Heart right ventricle (tissue), 16 donors: ENCODE measurements at regions not wholly inside any gene's neighbourhood (a gene's known extent, or its start where the extent isn't known, plus 50 kb on each side); places are given as distances from the start of the nearest gene placed in this dataset.

ENCODE experiments used
- ATAC-seq, 8 donors: fragments of 200-7000 bp; cut with Tn5 transposase; one replicate each; pipeline ENCODE4 v1.9.1; 2020; ENCODE audit warnings: mild to moderate bottlenecking in 8 of 8, moderate library complexity in 8 of 8, moderate number of reproducible peaks in 1 of 8
- DNase-seq, 2 donors: peaks; one replicate each; pipeline ENCODE4 v3.0.0-alpha.2; 2020
- H3K27ac ChIP-seq, 10 donors: fragments of 200-600 bp; sonication (generic) in 2 of 10; one replicate each; pipeline versions ENCODE4 v1.5.0 to v1.8.0; 2020 to 2022; ENCODE audit warnings: mild to moderate bottlenecking in 3 of 10
- H3K27me3 ChIP-seq, 7 donors: fragments of 200-600 bp; one replicate each; pipeline ENCODE4 v1.8.0; 2021 to 2022; ENCODE audit warnings: mild to moderate bottlenecking in 2 of 7
- H3K36me3 ChIP-seq, 9 donors: fragments of 200-600 bp; sonication (generic) in 1 of 9; one replicate each; pipeline versions ENCODE4 v1.5.0 to v1.8.0; 2020 to 2022; ENCODE audit warnings: mild to moderate bottlenecking in 2 of 9
- H3K4me1 ChIP-seq, 9 donors: fragments of 200-600 bp; sonication (generic) in 1 of 9; one replicate each; pipeline versions ENCODE4 v1.5.0 to v1.8.0; 2020 to 2022; ENCODE audit warnings: mild to moderate bottlenecking in 4 of 9
- H3K4me3 ChIP-seq, 10 donors: fragments of 200-600 bp; sonication (generic) in 2 of 10; one replicate each; pipeline versions ENCODE4 v1.5.0 to v1.8.0; 2020 to 2022; ENCODE audit warnings: mild to moderate bottlenecking in 7 of 10, moderate library complexity in 2 of 10
- H3K9me3 ChIP-seq, 11 donors: fragments of 200-600 bp in 10 of 11; sonication (generic) in 2 of 11; one replicate each; pipeline versions ENCODE4 v1.5.0 to v1.8.0; 2013 to 2022; ENCODE audit warnings: mild to moderate bottlenecking in 2 of 11, control low read depth in 1 of 11, moderate library complexity in 1 of 11
- CTCF ChIP-seq, 9 donors: fragments of 200-600 bp; sonication (generic) in 2 of 9; IDR thresholded peaks; one replicate each; pipeline versions ENCODE4 v1.5.0 to v1.8.0; 2021 to 2022; ENCODE audit warnings: antibody characterized with exemption in 9 of 9, mild to moderate bottlenecking in 5 of 9, moderate library complexity in 1 of 9
- WGBS, 2 donors: extraction: QIAGEN DNeasy Blood & Tissue Kit; methylation state at CpG; one replicate each; pipeline ENCODE4 v1.1.7; 2013; ENCODE audit warnings: inconsistent platforms in 1 of 2; 5-methylcytosine and 5-hydroxymethylcytosine counted together
- intact Hi-C, 10 donors: fragments of 100-400 bp; cut with DNase I; formaldehyde crosslinking; loops; one replicate each; pipeline versions ENCODE4 v1.11.1 to v1.14.2; 2022
- donor health status: Arrhythmogenic right ventricular cardiomyopathy.
- donor health status: ischemic (EF 13 %, LVEDD 7.1; RV severe dilation, severe dysfunction).
- donor health status: healthy with polysubstance abuse.
- donor health status: DM: no; HTN: yes; CAD: no.
- donor health status: DM: no; HTN: no; CAD: no.
- donor health status: ischemic (EF 25% LVEDD 6.9; RV normal size, moderate dysfunction).
- donor health status: ischemic (EF 25% LVEDD 5.7; RV mildly dilated, moderate dysfunction).
- donor health status: healthy.
- donor health status: DM: yes; HTN: yes; CAD: no.
- donor health status: Ischemic cardiomyopathy.
- donor health status: ischemic (EF 35%, LVEDD 5.7; RV mildly dilated, moderate dysfunction).
- donor health status: nonischemic (EF 11% LVEDD 7.7; RV severe dilation, severe dysfunction).
- donor health status: DM: yes; HTN: yes; CAD: no.
- donor health status: PGD.
- donor health status: ischemic (EF 29% LVEDD 5.4; RV normal size, mild dysfunction).
- donor health status: nonischemic (EF 23%, LVEDD 6.1; RV moderate dilation, normal function).

- no peak for DNase-seq
- WGBS, 2 donors = 79 to 84% methylated on average over 1 of the region's 1 CpG
- Histone ChIP-seq H3K27ac (no peak overlapping the region), H3K36me3 (no peaks in the 10 kb centered on the region), H3K4me1 (peaks cover 0 to 5% (median 0%) of the 10 kb centered on the region in 9 donors), H3K27me3 (no peaks in the 10 kb centered on the region), H3K9me3 (peaks cover 0 to 22% (median 0%) of the 10 kb centered on the region in 11 donors), H3K4me3 (no peak overlapping the region)
- intact Hi-C loops = no loop called here
- TF ChIP-seq CTCF (IDR thresholded peaks at IDR 0.05) = no peak
- ATAC-seq = no peak
Observed at GRCh38 chr18:75958683-75959082, 531.2 kb upstream of the SMIM21 start.

- intact Hi-C loops = no loop called here
- Histone ChIP-seq H3K4me1 (no peaks in the 10 kb centered on the region), H3K9me3 (peaks cover 0 to 36% (median 12%) of the 10 kb centered on the region in 11 donors), H3K27ac (no peak overlapping the region), H3K36me3 (no peaks in the 10 kb centered on the region), H3K27me3 (no peaks in the 10 kb centered on the region), H3K4me3 (no peak overlapping the region)
- no peak for TF ChIP-seq CTCF (IDR thresholded peaks at IDR 0.05)
- WGBS, 2 donors = 75 to 82% methylated on average over 5 of the region's 5 CpGs
- DNase-seq = no peak
- no peak for ATAC-seq
Observed at GRCh38 chr18:75945265-75945933, 517.9 kb upstream of the SMIM21 start.

GRCh38 chr18:75937306-75937705, 509.8 kb upstream of the SMIM21 start:
- Histone ChIP-seq H3K9me3 (peaks cover 0 to 12% (median 0%) of the 10 kb centered on the region in 11 donors), H3K27ac (no peak overlapping the region), H3K4me3 (no peak overlapping the region), H3K4me1 (no peaks in the 10 kb centered on the region), H3K36me3 (no peaks in the 10 kb centered on the region), H3K27me3 (no peaks in the 10 kb centered on the region)
- intact Hi-C loops = no loop called here
- WGBS, 2 donors = 24 to 26% methylated on average over 2 of the region's 2 CpGs
- no peak for TF ChIP-seq CTCF (IDR thresholded peaks at IDR 0.05)
- ATAC-seq = no peak
- no peak for DNase-seq

GRCh38 chr18:75936862-75937261, 509.4 kb upstream of the SMIM21 start:
- intact Hi-C loops = no loop called here
- WGBS, 2 donors = 79 to 85% methylated on average over 1 of the region's 1 CpG
- Histone ChIP-seq H3K9me3 (peaks cover 0 to 7% (median 0%) of the 10 kb centered on the region in 11 donors), H3K27ac (no peak overlapping the region), H3K36me3 (no peaks in the 10 kb centered on the region), H3K27me3 (no peaks in the 10 kb centered on the region), H3K4me1 (no peaks in the 10 kb centered on the region), H3K4me3 (no peak overlapping the region)
- DNase-seq = no peak
- no peak for TF ChIP-seq CTCF (IDR thresholded peaks at IDR 0.05)
- no peak for ATAC-seq
